CD1c-positive myeloid dendritic cell (primary cell): ENCODE measurements at regions not wholly inside any gene's neighbourhood (a gene's known extent, or its start where the extent isn't known, plus 50 kb on each side); places are given as distances from the start of the nearest gene placed in this dataset.
A peak's percentile ranks its signal among the peaks of the same experiment; 100 is the strongest.
"Not testable (repeated sequence)": the region's sequence is repeated elsewhere in the genome, so short reads cannot be mapped to it uniquely, and the experiment has no call there.

ENCODE experiments used
- DNase-seq: peaks from one replicate; pipeline ENCODE4 v3.0.0-alpha.2; 2016; ENCODE audit errors: extremely low spot score

GRCh38 chr6:147651-148050, 144.6 kb upstream of the DUSP22 start:
- not testable (repeated sequence) for DNase-seq

DNA sequence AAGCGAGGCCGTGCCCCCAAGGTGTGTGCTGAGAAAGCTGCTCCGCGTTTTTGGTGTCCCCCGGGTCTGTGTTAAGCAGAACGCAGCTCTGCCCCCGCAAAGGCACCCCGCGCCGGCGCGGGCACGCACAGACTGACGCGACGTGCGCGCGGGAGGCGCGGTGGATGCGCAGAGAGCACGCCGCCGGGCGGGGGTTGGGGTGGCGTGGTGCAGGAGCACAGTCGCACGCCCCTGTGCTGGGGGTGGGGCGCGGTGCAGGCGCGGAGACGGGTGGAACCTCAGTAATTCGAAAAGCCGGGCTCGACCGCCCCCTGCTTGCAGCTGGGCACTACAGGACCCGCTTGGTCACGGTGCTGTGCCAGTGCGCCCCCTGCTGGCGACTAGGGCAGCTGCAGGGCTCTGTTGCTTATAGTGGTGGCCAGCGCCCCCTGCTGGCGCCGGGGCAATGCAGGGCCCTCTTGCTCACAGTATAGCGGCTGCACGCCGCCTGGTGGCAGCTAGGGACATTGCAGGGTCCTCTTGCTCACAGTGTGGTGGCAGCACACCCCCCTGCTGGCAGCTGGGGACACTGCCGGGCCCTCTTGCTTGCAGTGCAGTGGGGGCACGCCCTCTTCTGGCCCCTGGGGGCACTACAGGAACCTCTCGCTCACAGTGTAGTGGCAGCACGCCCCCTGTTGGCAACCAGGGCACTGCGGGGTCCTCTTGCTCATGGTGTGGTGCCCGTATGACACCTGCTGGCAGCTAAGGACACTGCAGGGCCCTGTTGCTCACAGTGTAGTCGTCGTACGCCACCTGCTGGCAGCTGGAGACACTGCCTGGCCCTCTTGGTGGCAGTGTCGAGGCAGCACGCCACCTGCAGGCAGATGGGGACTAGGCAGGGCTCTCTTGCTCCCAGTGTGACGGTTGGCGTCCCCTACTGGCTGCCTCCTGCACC, 144.0 kb upstream of the DUSP22 start:
- peak; percentile 67 for DNase-seq

- DNase-seq, result not testable (repeated sequence)
Observed at GRCh38 chr6:150147-150546, 142.1 kb upstream of the DUSP22 start.

DNA sequence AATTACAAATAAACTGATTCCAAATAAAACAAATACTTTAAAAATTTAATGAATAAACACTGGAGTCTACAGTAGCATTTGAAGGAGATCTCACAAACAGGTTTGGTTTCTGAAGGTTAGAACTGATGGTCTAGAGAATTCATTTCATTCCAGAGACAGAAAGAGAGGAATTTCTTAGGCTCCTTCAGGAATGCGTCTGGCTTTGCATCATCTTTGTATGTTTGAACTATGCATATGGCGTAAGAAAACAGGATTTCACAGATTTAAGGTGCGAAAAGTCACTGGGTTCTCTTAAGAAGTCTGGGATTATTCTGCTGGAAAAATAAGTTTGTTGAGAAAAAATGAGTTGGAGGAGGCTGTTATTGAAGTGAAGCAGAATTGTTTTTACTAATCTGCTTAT, 139.9 kb upstream of the DUSP22 start:
- not testable (repeated sequence) for DNase-seq

DNA sequence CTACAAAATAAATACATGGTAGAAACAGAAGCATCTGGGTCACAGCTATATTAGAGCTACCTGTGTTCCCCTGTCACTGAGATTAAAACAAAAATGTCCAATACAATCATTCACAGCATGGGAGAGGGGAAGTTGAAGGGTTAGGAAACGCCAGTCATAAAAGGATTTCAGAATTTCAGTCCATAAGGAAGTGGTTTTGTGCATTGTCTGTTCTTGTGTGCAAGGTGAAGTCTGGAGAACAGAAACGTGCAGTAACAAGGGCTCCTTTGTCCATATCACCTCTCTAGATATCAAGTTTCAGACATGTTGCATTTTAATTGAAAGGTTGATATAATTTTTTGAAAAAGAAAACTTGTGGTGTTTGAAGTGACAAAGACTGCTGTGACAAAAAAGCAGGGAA, 139.3 kb upstream of the DUSP22 start:
- peak; percentile 42 for DNase-seq

GRCh38 chr6:153867-154266, 138.4 kb upstream of the DUSP22 start:
- not testable (repeated sequence) for DNase-seq

- not testable (repeated sequence) for DNase-seq
Observed at GRCh38 chr6:154321-155092, 137.8 kb upstream of the DUSP22 start.

GRCh38 chr6:156010-156409, 136.3 kb upstream of the DUSP22 start:
- no peak for DNase-seq

GRCh38 chr6:156441-157140, 135.7 kb upstream of the DUSP22 start:
- DNase-seq, result not testable (repeated sequence)

GRCh38 chr6:157176-157575, 135.1 kb upstream of the DUSP22 start:
- not testable (repeated sequence) for DNase-seq

DNA sequence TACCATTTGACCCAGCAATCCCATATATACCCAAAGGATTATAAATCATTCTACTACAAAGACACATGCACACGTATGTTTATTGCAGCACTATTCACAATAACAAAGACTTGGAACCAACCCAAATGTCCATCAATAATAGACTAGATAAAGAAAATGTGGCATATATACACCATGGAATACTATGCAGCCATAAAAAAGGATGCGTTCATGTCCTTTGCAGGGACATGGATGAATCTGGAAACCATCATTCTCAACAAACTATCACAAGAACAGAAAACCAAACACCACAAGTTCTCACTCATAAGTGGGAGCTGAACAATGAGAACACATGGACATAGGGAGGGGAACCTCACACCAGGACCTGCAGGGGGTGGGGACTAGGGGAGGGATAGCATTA, 130.6 kb upstream of the DUSP22 start:
- DNase-seq, result not testable (repeated sequence)

- no peak for DNase-seq
Observed at GRCh38 chr6:164720-165119, 127.6 kb upstream of the DUSP22 start.

- DNase-seq, result no peak
Observed at GRCh38 chr6:165263-165662, 127.0 kb upstream of the DUSP22 start.

GRCh38 chr6:165906-166305, 126.4 kb upstream of the DUSP22 start:
- DNase-seq, result no peak

DNA sequence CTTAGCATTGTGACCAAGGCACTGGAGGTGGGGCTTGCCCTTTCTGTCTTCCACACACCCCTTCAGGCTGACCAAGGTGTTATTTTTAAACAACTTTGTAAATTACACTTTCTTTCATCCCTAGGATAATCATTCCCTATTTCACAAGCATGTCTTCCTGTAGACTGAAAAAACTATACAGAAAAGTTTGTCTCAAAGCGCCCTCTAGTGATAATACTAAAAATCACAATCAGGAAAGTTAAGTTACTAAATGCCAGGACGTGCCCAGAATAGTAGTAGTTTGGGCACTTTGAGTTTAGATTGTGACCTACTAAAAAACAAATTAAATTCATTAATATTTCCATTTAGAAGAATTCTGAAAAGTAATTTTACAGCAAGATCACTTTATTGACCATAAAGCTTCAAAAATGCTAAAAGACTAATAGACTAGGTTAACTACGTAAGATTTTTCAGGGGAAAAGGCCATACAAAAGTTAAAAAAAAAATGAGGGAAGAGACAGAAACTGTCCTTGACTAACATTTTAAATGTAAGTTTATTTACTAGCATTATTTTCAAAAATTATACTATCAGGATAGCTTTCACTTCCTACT, 123.3 kb upstream of the DUSP22 start:
- DNase-seq, result peak; percentile 63

GRCh38 chr6:174036-174435, 118.3 kb upstream of the DUSP22 start:
- no peak for DNase-seq

DNA sequence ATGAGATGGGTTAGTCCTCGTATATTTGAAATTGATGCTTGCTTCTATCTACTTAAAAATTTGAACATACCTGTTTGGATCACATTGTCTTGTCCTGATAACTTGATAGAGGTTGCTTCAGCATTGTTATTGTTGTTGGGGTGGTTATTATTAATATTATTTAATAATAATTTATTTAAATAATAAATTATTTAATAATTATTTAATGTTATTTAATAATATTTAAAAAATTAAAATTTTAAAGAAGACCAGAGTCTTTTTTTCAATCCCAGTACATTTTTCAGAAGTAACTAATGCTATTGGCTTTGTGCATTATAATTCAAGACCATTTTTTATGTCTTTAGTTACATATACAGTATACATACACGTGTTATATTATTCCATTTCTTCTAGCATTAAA, 116.6 kb upstream of the DUSP22 start:
- DNase-seq, result no peak

DNA sequence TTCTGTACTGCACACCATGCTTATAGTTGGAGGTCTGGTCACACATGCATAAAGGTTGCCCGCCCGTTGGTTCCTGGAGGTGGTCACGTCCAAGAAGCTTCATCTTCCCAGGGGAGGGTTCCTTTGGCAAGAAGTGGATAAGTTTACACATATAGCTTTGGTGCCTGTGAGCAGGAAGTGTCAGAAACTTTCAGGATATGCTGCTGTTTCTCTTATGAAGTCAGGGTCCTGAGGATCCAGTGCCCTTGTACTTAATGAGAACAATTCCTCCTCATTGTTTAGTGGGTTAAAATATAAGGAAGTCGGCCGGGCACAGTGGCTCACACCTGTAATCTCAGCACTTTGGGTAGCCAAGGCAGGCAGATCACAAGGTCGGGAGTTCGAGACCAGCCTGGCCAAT, 115.5 kb upstream of the DUSP22 start:
- no peak for DNase-seq

GRCh38 chr6:178119-178518, 114.2 kb upstream of the DUSP22 start:
- no peak for DNase-seq

- DNase-seq, result not testable (repeated sequence)
Observed at GRCh38 chr6:178929-179328, 113.4 kb upstream of the DUSP22 start.

DNA sequence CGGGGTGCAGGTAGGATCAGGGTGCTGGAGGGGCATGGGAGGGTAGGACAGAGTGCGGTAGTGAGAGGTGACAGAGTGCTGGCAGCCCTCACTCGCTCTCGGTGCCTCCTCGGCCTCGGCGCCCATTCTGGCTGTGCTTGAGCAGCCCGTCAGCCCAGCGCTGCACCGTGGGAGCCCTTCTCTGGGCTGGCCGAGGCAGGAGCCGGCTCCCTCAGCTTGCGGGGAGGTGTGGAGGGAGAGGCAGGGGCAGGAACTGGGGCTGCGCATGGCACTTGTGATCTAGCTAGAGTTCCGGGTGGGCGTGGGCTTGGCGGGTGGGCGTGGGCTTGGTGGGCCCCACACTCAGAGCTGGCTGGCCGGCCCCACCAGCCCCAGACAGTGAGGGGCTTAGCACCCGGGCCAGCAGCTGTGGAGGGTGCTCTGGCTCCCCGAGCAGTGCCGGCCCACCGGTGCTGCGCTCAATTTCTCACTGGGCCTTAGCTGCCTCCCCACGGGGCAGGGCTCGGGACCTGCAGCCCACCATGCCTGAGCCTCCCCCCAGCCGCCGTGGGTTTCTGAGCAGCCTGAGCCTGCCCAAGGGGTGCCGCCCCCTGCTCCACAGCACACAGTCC, 112.8 kb upstream of the DUSP22 start:
- DNase-seq, result no peak
